ENCODE measurements at regions not wholly inside any gene's neighbourhood (a gene's known extent, or its start where the extent isn't known, plus 50 kb on each side); places are given as distances from the start of the nearest gene placed in this dataset.

GRCh38 chr1:232704694-232705680 is 75.1 kb upstream of the SIPA1L2 start:
- intact Hi-C loops (cut with DNase I; ENCODE audit: low total_unique reads), result no loop called here
- H3K4me1 ChIP-seq, result peaks cover 0 to 6% of the 10 kb centered on the region in 2 donors
- H3K27ac ChIP-seq, result peak overlapping the region; percentile 36 to 66
- no peak for TF ChIP-seq POLR2A (IDR thresholded peaks at IDR 0.05)
- TF ChIP-seq CTCF (IDR thresholded peaks at IDR 0.05), result no peak
- no peaks in the 10 kb centered on the region for H3K27me3 ChIP-seq
- no peaks in the 10 kb centered on the region for H3K36me3 ChIP-seq
- H3K4me3 ChIP-seq, result no peak overlapping the region
- no peaks in the 10 kb centered on the region for H3K9me3 ChIP-seq
- peak; percentile 67 to 80 for DNase-seq

- no peak overlapping the region for H3K4me3 ChIP-seq
- no peak for TF ChIP-seq POLR2A (IDR thresholded peaks at IDR 0.05)
- no peak for TF ChIP-seq CTCF (IDR thresholded peaks at IDR 0.05)
- no peaks in the 10 kb centered on the region for H3K9me3 ChIP-seq
- H3K27me3 ChIP-seq, result no peaks in the 10 kb centered on the region
- DNase-seq, result peak; percentile 44 to 55
- H3K36me3 ChIP-seq, result no peaks in the 10 kb centered on the region
- H3K27ac ChIP-seq, result peak overlapping the region; percentile 36 to 66
- intact Hi-C loops (cut with DNase I; ENCODE audit: low total_unique reads), result no loop called here
- H3K4me1 ChIP-seq, result peaks cover 0 to 6% of the 10 kb centered on the region in 2 donors
Observed at GRCh38 chr1:232705815-232706575, 76.1 kb upstream of the SIPA1L2 start.

- Histone ChIP-seq H3K27ac (no peak overlapping the region), H3K4me1 (peaks cover 0 to 6% of the 10 kb centered on the region in 2 donors), H3K4me3 (no peak overlapping the region), H3K27me3 (no peaks in the 10 kb centered on the region), H3K36me3 (no peaks in the 10 kb centered on the region), H3K9me3 (no peaks in the 10 kb centered on the region)
- TF ChIP-seq POLR2A (IDR thresholded peaks at IDR 0.05) (no peak), CTCF (IDR thresholded peaks at IDR 0.05) (no peak)
- DNase-seq, result no peak
- intact Hi-C loops (cut with DNase I; ENCODE audit: low total_unique reads), result no loop called here
Observed at GRCh38 chr1:232707142-232707541, 77.2 kb upstream of the SIPA1L2 start.

- intact Hi-C loops (cut with DNase I; ENCODE audit: low total_unique reads), result no loop called here
- peak in 1 of 2 donors; percentile 36 for DNase-seq
- H3K4me1 ChIP-seq, result peaks cover 0 to 3% of the 10 kb centered on the region in 2 donors
- H3K27me3 ChIP-seq, result no peaks in the 10 kb centered on the region
- no peaks in the 10 kb centered on the region for H3K36me3 ChIP-seq
- no peak for TF ChIP-seq CTCF (IDR thresholded peaks at IDR 0.05)
- no peak for TF ChIP-seq POLR2A (IDR thresholded peaks at IDR 0.05)
- no peak overlapping the region for H3K27ac ChIP-seq
- H3K9me3 ChIP-seq, result no peaks in the 10 kb centered on the region
- no peak overlapping the region for H3K4me3 ChIP-seq
Observed at GRCh38 chr1:232709386-232709785, 79.5 kb upstream of the SIPA1L2 start.

GRCh38 chr1:232711996-232712395 is 82.1 kb upstream of the SIPA1L2 start:
- intact Hi-C loops (cut with DNase I; ENCODE audit: low total_unique reads), result no loop called here
- DNase-seq, result no peak
- TF ChIP-seq CTCF (IDR thresholded peaks at IDR 0.05) (no peak), POLR2A (IDR thresholded peaks at IDR 0.05) (no peak)

More at GRCh38 chr1:232711996-232712395, 82.1 kb upstream of the SIPA1L2 start:
- H3K27ac ChIP-seq, result no peak overlapping the region
- no peaks in the 10 kb centered on the region for H3K4me1 ChIP-seq
- H3K27me3 ChIP-seq, result no peaks in the 10 kb centered on the region
- H3K4me3 ChIP-seq, result no peak overlapping the region
- no peaks in the 10 kb centered on the region for H3K36me3 ChIP-seq
- no peaks in the 10 kb centered on the region for H3K9me3 ChIP-seq
